ENCODE measurements at regions not wholly inside any gene's neighbourhood (a gene's known extent, or its start where the extent isn't known, plus 50 kb on each side); places are given as distances from the start of the nearest gene placed in this dataset.

DNA sequence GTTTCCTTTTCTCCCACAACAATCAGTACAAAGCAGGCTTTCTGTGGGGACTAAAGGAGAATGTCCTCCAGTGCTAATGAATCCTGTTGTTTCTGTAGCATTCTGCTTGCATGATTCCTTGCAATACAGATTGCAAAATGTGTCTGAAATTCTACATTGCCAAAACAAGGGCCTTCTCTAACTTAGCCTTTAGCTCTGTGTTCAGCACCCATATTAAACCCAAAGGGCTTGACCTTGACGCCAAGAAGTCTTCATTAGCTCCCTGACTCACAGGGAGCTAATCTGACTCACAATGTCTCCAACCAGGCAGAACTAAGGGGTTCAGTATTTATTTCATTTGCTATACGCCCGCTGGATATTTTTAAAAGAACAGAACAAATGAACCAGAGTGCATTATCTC, 241.4 kb upstream of the CLNK start:
- peaks cover 23% of the 10 kb centered on the region for H3K9me3 ChIP-seq (ENCODE audit: low read depth, low read length, poor library complexity, severe bottlenecking)
- no peaks in the 10 kb centered on the region for H3K36me3 ChIP-seq (ENCODE audit: insufficient read depth, low read length, poor library complexity, severe bottlenecking)
- BruUV-seq (replicated peaks): no TSS peak
- no peak for TF ChIP-seq EZH2 (IDR thresholded peaks at IDR 0.05; ENCODE audit: borderline replicate concordance, low read depth, low read length, poor library complexity, severe bottlenecking)
- TF ChIP-seq, protein P1, sequence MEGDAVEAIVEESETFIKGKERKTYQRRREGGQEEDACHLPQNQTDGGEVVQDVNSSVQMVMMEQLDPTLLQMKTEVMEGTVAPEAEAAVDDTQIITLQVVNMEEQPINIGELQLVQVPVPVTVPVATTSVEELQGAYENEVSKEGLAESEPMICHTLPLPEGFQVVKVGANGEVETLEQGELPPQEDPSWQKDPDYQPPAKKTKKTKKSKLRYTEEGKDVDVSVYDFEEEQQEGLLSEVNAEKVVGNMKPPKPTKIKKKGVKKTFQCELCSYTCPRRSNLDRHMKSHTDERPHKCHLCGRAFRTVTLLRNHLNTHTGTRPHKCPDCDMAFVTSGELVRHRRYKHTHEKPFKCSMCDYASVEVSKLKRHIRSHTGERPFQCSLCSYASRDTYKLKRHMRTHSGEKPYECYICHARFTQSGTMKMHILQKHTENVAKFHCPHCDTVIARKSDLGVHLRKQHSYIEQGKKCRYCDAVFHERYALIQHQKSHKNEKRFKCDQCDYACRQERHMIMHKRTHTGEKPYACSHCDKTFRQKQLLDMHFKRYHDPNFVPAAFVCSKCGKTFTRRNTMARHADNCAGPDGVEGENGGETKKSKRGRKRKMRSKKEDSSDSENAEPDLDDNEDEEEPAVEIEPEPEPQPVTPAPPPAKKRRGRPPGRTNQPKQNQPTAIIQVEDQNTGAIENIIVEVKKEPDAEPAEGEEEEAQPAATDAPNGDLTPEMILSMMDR (conservative IDR thresholded peaks at IDR 0.05; ENCODE audit: low read depth, low read length): no peak
- CTCF ChIA-PET: no interaction called here
- no peak overlapping the region for H3K27ac ChIP-seq (ENCODE audit: low read depth, low read length, poor library complexity, severe bottlenecking)
- intact Hi-C loops (cut with micrococcal nuclease; ENCODE audit: unreplicated experiment): no loop called here
- POLR2A ChIA-PET (ENCODE audit: low non-redundant PET): no interaction called here
- no peak overlapping the region for H3K4me3 ChIP-seq (ENCODE audit: low read depth, low read length, poor library complexity, severe bottlenecking)
- no peaks in the 10 kb centered on the region for H3K27me3 ChIP-seq (replicated peaks; ENCODE audit: insufficient read depth, low read depth, low read length, poor library complexity)
- DNase-seq (ENCODE audit: low spot score): no peak
- no peaks in the 10 kb centered on the region for H3K4me1 ChIP-seq (ENCODE audit: insufficient read depth, low read length, poor library complexity, severe bottlenecking)

DNA sequence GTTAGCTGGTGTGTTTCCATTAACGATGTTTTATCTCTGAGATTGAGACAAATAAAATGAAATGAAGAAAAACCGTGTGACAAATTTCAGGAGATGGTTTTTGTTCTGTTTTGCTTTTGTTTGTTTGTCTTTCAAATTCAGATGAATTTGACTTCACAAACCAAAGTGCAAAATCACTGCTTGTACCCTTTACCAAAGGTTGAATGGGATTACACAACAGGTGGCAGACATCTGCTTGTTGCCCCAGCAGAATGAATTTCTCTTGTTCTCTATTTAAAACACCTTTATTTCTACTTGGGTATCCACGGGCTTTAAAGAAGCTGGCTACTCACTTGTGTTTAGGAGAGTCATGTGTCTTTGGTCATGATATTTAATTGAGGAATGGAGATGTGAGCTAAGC, 239.7 kb upstream of the CLNK start:
- no peak for TF ChIP-seq EZH2 (IDR thresholded peaks at IDR 0.05; ENCODE audit: borderline replicate concordance, low read depth, low read length, poor library complexity, severe bottlenecking)
- TF ChIP-seq, protein P1 (conservative IDR thresholded peaks at IDR 0.05; ENCODE audit: low read depth, low read length): no peak
- CTCF ChIA-PET: no interaction called here
- no peak overlapping the region for H3K4me3 ChIP-seq (ENCODE audit: low read depth, low read length, poor library complexity, severe bottlenecking)
- POLR2A ChIA-PET (ENCODE audit: low non-redundant PET): no interaction called here
- H3K4me1 ChIP-seq (ENCODE audit: insufficient read depth, low read length, poor library complexity, severe bottlenecking): no peaks in the 10 kb centered on the region
- H3K27ac ChIP-seq (ENCODE audit: low read depth, low read length, poor library complexity, severe bottlenecking): no peak overlapping the region
- no TSS peak for BruUV-seq (replicated peaks)
- DNase-seq (ENCODE audit: low spot score): no peak
- intact Hi-C loops (cut with micrococcal nuclease; ENCODE audit: unreplicated experiment): no loop called here
- no peaks in the 10 kb centered on the region for H3K27me3 ChIP-seq (replicated peaks; ENCODE audit: insufficient read depth, low read depth, low read length, poor library complexity)
- peaks cover 33% of the 10 kb centered on the region for H3K9me3 ChIP-seq (ENCODE audit: low read depth, low read length, poor library complexity, severe bottlenecking)
- H3K36me3 ChIP-seq (ENCODE audit: insufficient read depth, low read length, poor library complexity, severe bottlenecking): no peaks in the 10 kb centered on the region

DNA sequence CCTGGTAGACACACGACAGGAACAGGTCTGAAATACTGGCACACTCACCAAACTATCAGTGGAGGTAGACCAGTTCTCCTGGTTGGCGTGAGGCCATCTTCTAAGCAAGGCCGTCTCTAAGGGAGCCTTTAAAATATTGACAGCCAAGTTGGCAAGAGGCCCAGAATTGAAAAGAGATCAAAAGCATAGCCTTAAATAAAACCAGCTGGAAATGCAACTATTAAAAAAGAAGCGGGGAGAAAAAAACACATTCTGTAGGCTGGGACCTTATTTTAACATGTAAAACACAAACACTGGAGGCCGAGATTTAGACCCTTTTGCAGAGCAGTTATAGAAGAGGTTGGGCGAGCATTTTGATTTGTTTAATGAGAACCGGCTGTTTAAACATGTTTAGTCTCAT, 233.0 kb upstream of the CLNK start:
- Histone ChIP-seq H3K9me3 (ENCODE audit: low read depth, low read length, poor library complexity, severe bottlenecking) (peaks cover 34% of the 10 kb centered on the region), H3K27ac (ENCODE audit: low read depth, low read length, poor library complexity, severe bottlenecking) (no peak overlapping the region), H3K4me1 (ENCODE audit: insufficient read depth, low read length, poor library complexity, severe bottlenecking) (no peaks in the 10 kb centered on the region), H3K27me3 (replicated peaks; ENCODE audit: insufficient read depth, low read depth, low read length, poor library complexity) (no peaks in the 10 kb centered on the region), H3K4me3 (ENCODE audit: low read depth, low read length, poor library complexity, severe bottlenecking) (no peak overlapping the region), H3K36me3 (ENCODE audit: insufficient read depth, low read length, poor library complexity, severe bottlenecking) (no peaks in the 10 kb centered on the region)
- DNase-seq (ENCODE audit: low spot score): no peak
- no peak for TF ChIP-seq EZH2 (IDR thresholded peaks at IDR 0.05; ENCODE audit: borderline replicate concordance, low read depth, low read length, poor library complexity, severe bottlenecking)
- TF ChIP-seq, protein P1 (conservative IDR thresholded peaks at IDR 0.05; ENCODE audit: low read depth, low read length): no peak
- intact Hi-C loops (cut with micrococcal nuclease; ENCODE audit: unreplicated experiment): no loop called here
- no TSS peak for BruUV-seq (replicated peaks)
- ChIA-PET POLR2A (ENCODE audit: low non-redundant PET) (no interaction called here), CTCF (no interaction called here)

All from A673 (cell line).